GM18868 (cell line): ENCODE measurements at regions not wholly inside any gene's neighbourhood (a gene's known extent, or its start where the extent isn't known, plus 50 kb on each side); places are given as distances from the start of the nearest gene placed in this dataset.

Source experiments
- ATAC-seq: cut with Tn5 transposase; IDR thresholded peaks from one replicate; pipeline ENCODE4 v1.9.1; 2021; ENCODE audit warnings: mild to moderate bottlenecking, moderate library complexity; ENCODE audit not compliant: unreplicated experiment

DNA sequence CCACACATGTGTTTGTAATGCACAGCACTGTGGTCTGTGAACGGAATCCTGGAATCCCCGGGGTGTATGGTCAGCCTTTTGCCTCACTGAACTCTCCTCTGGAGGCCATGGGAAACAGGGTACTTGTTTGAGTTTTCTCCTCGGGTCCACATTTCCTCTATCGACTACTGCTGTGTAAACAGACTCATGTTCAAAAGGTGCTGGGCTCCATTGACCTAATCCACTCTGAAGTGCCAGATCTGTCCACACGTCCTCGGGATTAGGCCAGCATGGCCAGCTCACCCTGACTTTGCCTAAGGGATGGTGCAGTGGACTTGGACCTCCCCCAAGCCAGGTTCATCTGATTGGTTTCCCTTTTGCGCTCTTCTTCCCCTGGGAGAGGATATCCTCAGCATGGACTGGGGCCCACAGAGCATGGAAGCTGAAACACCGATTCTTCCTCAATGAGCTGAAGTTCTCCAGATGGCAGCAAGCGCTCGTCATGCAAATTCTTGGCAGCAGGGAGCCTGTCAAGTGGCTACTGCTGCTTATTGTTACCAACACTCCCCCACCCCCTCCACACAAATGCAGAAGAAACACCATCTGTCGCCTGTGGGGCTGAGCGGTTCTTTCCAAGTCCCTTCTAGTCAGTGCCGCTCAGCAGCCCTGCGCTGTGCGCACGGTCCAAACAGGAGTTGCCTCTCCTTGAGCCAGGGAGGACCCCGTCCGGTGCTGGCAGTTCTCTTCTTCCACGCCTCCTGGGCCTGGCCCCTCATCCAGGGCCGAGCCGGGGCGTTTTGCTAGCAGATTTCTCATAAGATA lies 292.6 kb upstream of the MARCKS start:
- ATAC-seq, result peak; percentile 84

DNA sequence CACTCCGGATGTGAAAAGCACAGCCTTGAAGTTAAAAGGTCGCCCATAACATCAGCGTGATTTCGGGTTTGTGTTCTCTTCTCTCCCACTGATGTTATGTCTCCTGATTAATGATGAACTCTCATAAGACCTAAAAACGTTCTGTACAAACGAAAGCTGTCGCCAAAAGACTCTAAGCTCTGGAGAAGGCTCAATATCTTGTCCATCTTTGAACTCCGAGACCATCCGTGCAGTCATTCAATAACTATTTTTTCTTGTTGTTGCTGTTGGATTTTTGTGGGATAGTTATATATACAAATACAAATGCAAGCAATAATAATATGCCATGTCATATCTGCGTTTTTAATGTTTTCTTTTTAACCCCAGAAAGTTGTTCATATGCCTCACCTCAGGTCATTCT lies 291.8 kb upstream of the MARCKS start:
- no peak for ATAC-seq

DNA sequence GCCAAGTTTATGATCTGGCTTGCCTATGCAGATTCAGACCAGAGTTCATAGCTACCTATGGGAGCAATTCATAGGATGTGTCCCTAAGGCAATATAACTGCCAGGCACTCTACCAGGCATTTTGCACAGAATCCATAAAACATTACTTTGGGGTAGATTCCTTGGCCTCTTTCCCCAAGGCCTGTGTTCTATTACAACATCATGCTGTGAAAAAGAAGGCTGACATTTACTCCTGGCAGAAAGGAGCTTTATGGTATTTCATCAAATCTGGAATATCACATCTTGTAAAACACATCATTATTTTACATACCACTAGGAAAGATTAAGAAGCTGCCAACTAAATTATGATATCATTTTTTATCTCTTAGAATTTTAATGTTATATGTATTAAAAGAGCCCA lies 287.0 kb upstream of the MARCKS start:
- no peak for ATAC-seq

DNA sequence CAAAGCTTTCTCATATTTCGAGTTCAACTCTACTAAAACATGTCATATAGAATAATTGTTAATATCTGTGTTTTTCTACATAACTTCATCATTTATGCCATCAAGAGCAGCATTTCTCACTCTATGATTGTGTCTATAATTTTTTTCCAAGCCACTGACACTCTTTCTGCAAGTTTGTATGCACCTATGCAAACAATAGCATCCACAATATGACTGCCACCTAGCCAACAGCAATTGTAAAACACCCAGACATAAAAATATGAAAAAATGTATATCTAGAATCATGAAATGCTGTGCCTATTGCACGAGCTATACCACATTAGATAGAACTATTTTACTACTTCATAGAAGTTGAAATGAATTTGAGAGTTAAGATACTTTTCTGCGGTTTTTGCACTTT lies 286.5 kb upstream of the MARCKS start:
- ATAC-seq, result no peak

DNA sequence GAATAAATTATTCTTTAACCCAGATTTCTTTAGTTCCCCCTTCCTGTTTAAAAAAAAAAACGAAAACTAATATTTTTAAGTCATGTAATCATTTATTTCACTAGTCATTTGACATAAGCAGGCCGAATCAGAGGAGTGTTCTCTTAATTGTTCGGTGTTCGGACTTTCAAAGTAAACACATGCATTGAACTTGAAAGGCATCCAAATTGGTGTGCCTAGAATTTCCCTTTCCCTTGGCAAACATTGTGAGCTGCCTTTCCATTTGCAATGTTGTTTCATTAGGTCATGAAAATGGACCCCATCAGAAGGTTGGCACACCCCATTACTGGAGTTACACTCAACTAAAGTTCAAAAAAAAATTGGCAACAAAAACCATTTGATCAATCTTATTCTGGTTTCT lies 283.0 kb upstream of the MARCKS start:
- no peak for ATAC-seq

DNA sequence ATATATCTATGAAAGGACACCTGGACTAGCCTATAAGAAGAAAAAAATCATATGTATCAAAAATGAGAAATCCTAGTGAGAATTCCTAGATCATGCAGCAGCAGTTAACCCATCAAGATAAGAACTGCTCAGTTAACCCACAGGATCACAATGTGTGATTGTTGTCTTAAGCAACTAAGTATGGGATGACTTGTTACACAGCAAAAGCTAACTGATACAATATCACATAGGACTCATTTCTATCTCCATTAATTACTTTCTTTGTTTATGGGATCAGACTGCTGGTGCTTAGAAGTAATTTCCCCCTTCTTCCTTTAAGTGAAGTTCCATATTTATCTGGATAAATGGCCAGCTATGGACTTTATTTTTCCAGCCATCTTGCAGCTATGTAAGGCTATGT lies 280.8 kb upstream of the MARCKS start:
- ATAC-seq, result no peak

DNA sequence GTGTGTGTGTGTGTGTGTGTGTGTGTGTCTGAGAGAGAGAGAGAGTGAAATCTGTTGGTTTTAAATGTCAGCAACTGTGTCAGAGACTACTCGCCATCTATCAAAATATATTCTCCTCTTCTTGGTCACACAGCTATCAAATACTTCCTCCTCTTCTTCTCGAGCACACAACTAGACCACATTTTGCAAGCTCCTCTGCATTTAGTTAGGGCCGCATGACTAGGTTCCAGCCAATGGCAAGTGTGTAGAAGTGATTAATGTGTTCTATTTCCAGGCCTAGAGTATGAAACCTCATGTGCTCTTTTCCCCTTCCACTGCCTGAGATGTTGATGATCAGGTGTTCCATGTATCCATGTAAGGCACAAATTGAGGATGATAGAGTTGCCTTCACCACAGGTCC lies 278.5 kb upstream of the MARCKS start:
- ATAC-seq, result no peak

DNA sequence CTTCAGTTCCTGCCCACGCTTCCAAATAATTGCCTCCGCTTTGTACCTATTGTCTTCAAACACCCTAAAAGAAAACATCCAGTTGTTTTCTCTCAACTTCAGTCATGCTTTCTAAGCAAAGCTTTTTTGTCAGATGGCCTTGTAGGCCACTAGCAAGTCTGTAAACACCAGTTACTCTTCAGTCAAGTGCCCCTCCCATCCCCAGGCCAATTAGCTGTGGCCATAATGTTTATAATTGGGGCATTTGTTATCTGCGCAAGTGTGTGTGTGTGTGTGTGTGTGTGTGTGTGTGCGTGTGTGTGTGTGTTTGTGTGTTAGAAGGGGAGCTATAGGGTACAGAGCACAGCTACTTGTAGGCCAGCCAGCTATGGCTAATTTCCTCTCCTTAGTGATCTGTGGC lies 272.4 kb upstream of the MARCKS start:
- no peak for ATAC-seq

DNA sequence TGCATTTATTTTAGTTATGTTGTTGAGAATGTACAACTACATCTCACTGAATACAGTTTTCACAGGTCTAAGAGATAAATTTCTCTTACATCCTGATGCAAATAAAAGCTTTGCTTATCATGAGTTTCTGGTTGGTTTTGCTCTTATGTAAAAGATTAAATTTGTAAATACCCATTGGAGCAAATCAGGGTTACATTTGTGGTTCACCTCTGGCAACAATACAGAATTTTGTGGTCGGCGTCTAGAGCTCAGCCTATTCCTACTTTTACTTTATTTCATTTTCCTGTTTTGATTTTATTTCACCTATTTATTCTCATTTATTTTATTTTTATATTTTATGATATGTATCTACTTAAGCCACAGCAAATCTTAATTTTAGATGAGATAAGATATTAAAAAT lies 271.9 kb upstream of the MARCKS start:
- no peak for ATAC-seq

DNA sequence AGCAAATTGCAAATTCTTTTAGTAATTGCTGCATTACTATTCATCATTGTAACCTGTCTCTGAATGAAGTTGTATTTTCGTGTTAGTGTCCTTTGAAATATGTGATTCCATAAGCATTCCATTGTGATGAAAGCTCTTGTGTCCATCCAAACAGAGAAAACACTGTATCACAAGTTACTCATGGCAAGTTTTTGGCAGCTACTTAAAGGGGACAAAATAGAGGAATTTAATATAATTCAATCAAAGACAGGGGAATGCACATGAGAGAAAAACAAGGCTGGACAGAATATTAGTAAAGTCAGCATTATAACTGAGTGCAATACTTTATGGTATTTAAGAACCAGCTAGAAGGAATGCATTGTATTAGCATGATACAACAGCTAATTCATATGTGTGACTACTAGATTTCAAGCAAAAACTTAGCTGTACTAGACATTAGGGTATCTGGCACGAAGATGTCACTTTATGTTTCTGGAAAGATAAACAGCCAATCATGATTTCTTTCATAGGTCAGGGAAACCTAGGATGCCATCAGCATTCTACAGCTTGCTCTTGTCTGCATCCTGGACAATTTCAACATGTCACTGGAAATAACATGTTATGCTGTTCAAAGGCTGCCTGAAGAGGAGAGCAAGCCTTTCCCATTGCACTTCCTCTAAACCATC lies 270.6 kb upstream of the MARCKS start:
- no peak for ATAC-seq

DNA sequence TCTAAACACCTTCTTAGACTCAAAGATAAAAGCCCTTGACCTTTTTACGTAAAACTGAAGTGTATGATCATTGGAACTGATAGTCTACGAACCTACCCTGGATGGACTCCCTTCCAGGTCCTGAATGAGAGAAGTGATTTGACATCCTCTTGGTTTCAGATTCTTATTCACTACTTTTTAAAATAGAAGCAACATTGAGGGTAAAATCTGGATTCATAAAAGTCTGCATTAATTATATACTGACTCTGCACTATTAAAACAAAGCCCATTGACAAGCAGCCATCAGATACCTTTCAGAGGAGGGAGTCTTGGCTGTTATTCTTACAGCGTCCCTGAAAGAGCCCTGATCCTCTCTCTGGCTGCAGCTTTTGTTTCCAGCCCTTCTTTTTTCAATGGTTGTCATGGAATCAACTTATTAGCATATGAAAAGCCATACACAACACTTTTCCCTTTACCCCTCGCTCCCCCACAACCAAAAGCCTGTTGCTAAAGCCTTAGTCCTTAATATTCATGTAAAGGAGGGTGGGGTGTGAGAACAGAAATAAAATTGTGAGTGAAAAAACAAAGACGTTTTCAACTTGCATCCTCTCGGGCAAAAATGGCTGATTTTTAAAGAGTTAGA lies 270.0 kb upstream of the MARCKS start:
- ATAC-seq, result no peak

DNA sequence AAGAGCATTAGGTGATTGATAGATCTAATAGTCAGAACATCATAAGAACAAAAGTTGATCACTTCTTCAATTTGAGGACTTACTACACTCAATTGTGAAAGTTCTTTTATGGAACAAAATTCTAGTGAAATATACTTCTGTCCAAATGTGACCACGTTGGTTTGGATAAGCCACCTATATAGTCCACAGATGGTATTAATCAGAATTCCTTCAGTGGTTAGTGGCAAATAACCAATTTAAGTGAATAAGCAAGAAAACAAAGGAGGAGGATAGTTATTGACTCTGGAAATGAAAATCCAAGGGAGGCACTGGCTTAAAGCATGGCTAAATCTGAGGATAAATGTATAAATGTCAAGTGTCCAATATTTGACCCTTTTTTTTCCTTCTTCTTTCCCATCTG lies 268.5 kb upstream of the MARCKS start:
- ATAC-seq, result no peak

DNA sequence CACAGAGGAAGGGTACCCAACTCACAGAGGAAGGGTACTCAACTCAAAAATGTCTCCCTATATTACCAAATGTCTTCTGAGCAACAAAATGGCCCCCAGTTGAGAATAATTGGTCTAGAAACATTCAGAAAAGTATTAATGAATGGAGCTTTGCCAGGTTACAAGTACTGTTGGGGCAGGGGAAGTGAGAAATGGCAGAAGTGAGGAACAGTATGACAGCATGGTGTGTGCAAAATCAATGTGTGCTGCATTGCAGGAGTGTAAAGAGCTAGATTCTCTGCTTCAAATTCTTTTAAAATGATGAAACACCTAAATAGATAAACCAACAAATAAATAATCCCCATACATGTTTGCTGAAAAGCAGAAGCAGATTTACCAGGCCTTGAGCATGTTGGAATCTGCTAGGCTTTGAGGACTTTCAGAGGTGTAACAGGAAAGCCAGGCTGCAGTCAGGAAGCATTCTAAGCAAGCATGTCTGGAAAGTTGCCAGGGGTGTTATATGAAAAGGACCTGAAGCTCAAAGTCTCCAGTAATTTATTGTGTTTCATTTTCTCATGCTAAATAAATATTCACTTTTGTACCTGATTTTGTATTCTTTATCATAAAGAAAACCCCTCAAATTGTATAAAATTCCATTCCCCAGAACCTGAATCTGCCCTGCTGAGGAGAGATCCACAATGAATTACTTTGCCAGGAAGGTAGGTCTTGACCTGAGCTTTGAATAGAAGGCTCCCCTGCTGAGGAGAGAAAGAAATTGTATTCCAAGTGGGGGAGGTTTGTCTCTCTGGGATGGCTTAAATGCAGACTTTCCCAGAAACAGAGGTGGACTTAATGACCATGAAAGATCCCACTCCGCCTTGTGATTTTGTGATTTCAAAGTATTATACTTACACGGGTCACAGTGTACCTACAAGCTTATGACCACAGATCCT lies 265.0 kb upstream of the MARCKS start:
- ATAC-seq, result peak; percentile 77

DNA sequence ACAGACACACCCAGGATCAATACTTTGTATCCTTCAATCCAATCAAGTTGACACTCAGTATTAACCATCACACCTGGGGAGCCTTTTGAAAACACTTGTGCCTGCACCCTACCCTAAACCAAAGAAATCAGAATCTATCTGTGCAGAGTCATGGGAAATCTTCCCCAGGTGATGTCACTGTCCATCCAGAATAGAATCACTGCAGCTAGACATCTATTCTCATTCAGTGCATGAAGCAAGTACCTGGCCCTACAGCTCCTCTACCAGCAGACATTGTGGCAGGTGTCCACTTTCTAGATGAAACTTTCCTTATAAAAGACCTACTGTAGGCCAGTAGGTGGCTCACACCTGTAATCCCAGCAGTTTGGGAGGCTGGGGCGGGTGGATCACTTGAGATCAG lies 262.4 kb upstream of the MARCKS start:
- ATAC-seq, result no peak

DNA sequence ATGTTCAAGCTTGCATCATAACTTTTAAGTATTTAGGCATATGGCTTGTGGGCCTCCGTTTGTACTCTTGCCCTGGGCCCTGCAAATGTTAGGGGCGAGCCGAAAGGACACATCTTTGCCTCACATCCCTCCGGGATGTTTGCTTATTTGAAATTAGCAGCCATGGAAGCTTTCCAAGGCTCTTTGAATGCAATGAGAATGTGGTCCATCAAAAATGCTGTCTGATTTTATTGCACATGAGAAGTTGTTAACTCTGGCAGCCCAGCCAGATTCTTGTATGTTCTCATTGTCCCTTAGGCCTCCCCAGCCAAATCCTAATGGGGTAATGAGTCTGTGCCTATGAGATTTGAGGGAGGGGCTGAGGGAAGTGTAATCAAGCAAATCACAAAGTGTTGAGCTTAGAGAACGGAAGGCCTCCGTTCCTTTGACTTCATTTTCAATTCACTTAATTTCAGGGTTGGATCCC lies 261.2 kb upstream of the MARCKS start:
- no peak for ATAC-seq

DNA sequence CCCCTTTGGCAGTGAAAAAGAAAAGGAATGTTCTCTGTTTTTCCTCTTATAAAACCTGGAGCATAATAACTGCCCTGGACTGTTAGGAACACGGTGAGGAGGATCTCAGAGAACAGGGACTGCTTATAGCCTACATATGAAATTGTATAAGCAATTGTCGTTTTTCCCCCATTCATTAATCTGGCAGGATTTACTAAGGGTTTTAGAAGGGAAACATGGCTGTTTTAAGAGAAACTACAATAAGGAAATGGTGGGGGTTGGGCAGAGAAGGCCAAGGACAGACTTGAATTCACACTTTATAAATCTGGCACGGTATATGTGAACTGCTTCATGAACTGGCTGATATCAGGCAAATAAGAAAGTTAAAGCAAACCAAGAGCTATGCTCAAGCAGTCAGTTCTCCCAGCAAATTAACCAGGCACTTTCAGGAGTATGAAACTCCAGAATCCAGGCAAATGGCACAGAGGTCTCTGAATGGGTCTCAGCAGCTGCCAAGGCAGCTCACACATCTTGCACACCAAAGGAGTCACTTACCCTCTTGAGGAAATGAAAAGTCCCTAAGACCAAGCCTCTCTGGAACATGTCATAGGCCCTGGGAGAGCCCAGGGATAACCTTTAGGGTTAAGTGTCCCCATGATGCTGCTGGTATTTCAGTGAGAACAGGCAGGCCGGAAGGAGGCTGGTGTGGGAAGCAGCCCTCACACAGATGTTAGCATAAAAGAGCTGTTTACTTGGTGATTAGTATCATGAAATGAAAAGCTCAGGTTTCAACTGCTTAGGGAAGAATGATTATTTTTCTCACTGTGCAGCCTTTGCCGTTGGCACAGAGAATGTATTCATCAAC lies 260.5 kb upstream of the MARCKS start:
- peak; percentile 30 for ATAC-seq

DNA sequence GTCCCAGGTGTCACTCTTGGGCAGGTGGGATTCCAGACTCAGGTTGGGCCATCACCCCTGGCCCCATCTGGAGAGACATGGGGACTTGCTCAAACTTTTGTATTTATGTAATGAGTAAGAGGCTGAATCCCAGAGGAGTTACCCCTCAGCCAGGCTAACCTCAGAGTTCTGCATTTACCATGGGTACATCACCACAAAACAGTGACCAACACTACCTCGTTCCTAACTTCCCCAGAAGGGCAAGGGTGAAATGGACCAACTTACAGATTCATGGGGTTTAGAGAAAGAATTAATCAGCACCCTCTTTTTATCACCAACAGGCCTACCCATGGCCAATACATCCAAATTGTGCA lies 259.9 kb upstream of the MARCKS start:
- peak; percentile 80 for ATAC-seq

DNA sequence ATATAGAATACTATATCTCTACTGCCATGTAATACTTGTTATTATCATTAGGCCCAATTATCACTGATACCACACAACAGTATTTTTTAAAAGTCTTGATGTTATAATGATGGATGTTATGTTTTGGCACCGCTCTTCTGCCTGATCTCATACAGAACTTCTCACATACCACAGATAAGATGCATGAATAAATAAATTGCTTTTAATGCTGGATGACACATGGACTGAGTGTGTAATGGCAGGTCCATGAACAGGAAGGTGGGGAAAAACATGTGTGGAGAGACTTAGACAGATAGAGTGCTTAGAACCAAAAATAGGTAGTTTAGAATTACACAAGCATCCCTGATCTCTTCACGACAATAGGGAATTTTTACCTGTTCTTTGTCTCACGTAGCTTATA lies 258.4 kb upstream of the MARCKS start:
- ATAC-seq, result no peak

DNA sequence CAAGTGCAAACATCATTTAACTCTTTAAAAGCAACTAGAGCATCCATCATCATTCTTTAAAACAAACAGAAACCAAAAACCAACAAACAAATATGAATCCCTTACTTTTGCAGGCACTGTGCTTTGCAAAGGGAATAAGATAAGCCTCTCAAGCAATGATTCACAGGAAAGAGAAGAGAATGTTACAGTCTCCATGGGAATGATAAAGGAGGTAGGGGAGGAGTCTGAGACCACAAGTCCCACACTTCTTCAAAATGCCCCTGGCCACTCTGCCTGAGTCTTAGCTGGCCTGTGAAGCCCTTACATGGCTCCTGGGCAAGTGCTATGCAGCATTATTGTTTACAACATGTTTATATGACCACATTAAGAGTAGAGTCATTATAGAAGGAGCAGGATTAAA lies 257.7 kb upstream of the MARCKS start:
- no peak for ATAC-seq
